GM23248 (cell line): ENCODE measurements at regions not wholly inside any gene's neighbourhood (a gene's known extent, or its start where the extent isn't known, plus 50 kb on each side); places are given as distances from the start of the nearest gene placed in this dataset.

ENCODE experiments used
- DNase-seq: peaks from one replicate; pipeline ENCODE4 v3.0.0-alpha.2; 2015
- H2AFZ ChIP-seq: fragments of 200-600 bp; sonication (generic); 2 replicates; pipeline ENCODE4 v1.6.1; 2016; ENCODE audit warnings: antibody characterized with exemption
- H3F3A ChIP-seq: fragments of 200-600 bp; sonication (generic); 2 replicates; pipeline ENCODE4 v1.6.1; 2016; ENCODE audit warnings: mild to moderate bottlenecking, antibody characterized with exemption, mixed run types; ENCODE audit not compliant: insufficient read depth
- H3K27ac ChIP-seq: fragments of 200-600 bp; sonication (generic); 2 replicates; pipeline ENCODE4 v1.5.1; 2016; ENCODE audit warnings: mild to moderate bottlenecking
- H3K27me3 ChIP-seq: fragments of 200-600 bp; sonication (generic); replicated peaks from 2 replicates; pipeline ENCODE4 v1.6.1; 2016; ENCODE audit warnings: mild to moderate bottlenecking; ENCODE audit not compliant: insufficient read depth
- H3K36me3 ChIP-seq: fragments of 200-600 bp; sonication (generic); 2 replicates; pipeline ENCODE4 v1.6.1; 2016; ENCODE audit warnings: low read depth, mild to moderate bottlenecking
- H3K4me1 ChIP-seq: fragments of 200-600 bp; sonication (generic); 2 replicates; pipeline ENCODE4 v1.6.1; 2016; ENCODE audit warnings: mild to moderate bottlenecking; ENCODE audit not compliant: insufficient read depth
- H3K4me2 ChIP-seq: fragments of 200-600 bp; sonication (generic); one replicate; pipeline ENCODE4 v1.6.1; 2016; ENCODE audit warnings: mild to moderate bottlenecking; ENCODE audit not compliant: unreplicated experiment
- H3K4me3 ChIP-seq: fragments of 200-600 bp; sonication (generic); 2 replicates; pipeline ENCODE4 v1.5.1; 2016; ENCODE audit warnings: mild to moderate bottlenecking
- H3K79me2 ChIP-seq: fragments of 200-600 bp; sonication (generic); 2 replicates; pipeline ENCODE4 v1.6.1; 2016; ENCODE audit warnings: mild to moderate bottlenecking; ENCODE audit not compliant: insufficient read depth
- H3K9ac ChIP-seq: fragments of 200-600 bp; sonication (generic); 2 replicates; pipeline ENCODE4 v1.6.1; 2016; ENCODE audit warnings: mild to moderate bottlenecking
- H3K9me2 ChIP-seq: fragments of 200-600 bp; sonication (generic); 2 replicates; pipeline ENCODE4 v1.6.1; 2016; ENCODE audit warnings: mixed run types, mild to moderate bottlenecking, moderate library complexity; ENCODE audit not compliant: insufficient read depth
- H3K9me3 ChIP-seq: fragments of 200-600 bp; sonication (generic); one replicate; pipeline ENCODE4 v1.6.1; 2017; ENCODE audit warnings: low read depth
- H4K20me1 ChIP-seq: fragments of 200-600 bp; sonication (generic); 2 replicates; pipeline ENCODE4 v1.6.0; 2016; ENCODE audit not compliant: insufficient read depth
- EZH2 ChIP-seq: fragments of 200-600 bp; sonication (generic); IDR thresholded peaks from 2 replicates; pipeline ENCODE4 v1.6.1; 2018; ENCODE audit warnings: antibody characterized with exemption, mild to moderate bottlenecking; ENCODE audit not compliant: insufficient read depth, poor library complexity, severe bottlenecking
- EZH2phosphoT487 ChIP-seq: fragments of 200-600 bp; sonication (generic); IDR thresholded peaks from 2 replicates; pipeline ENCODE4 v1.6.1; 2018; ENCODE audit warnings: antibody characterized with exemption, moderate library complexity, mild to moderate bottlenecking, low read depth; ENCODE audit not compliant: insufficient read depth
- WGBS, 2 experiments: methylation state at CpG; one replicate each; pipeline ENCODE4 v1.1.6; 2015 to 2017; ENCODE audit warnings: low lambda C conversion rate in 2 of 2, low coverage in 1 of 2; ENCODE audit errors: missing lambda C conversion rate in 2 of 2; 5-methylcytosine and 5-hydroxymethylcytosine counted together
- in situ Hi-C: fragments of 300-500 bp; cut with MboI; formaldehyde crosslinking; loops from 2 replicates; pipeline ENCODE4 v1.15.0; 2020

DNA sequence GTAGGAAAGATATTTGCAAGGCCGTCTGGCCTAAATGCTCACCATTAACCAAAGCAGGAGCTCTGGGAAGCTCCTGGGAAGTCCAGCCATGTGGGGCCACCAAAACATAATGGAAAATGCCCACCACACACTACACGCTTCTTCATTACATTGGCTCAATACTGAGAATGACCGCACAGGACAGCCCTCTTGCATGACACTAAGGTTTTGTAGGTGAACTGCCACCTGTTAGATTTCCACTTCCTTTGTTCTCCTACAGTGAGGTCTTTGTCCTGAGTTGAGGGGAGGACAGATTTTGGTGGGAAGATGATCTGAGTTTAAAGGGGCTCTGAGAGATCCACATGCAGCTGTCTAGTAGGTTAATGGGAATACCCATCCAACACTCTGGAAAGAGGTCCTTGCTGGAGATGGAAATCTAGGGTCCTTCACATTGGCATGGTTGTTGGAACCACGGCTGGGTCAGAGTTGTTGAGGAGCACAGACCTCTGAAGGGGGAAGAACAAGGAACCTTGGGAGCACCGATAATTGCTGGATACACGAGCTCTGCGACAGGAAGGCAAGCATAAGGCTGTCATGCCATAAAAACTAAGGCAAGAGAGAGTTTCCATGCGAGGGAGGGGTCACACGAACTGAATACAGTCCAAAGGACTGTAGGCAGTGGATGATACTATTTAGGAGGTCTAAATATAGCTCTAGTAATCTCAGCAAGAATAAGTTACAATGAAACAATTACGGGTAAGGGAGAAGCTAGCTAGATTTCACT is 105.5 kb upstream of the IRF2BP2 start:
- H3K36me3 ChIP-seq, result no peaks in the 10 kb centered on the region
- no peak overlapping the region for H3K4me2 ChIP-seq
- H3K9ac ChIP-seq, result no peak overlapping the region
- DNase-seq, result no peak
- 0 out of 2 replicates have a peak, but pooled peaks cover 3% of the 10 kb centered on the region for H3F3A ChIP-seq
- no peaks in the 10 kb centered on the region for H4K20me1 ChIP-seq
- H3K27ac ChIP-seq, result no peak overlapping the region
- H3K79me2 ChIP-seq, result no peaks in the 10 kb centered on the region
- no peaks in the 10 kb centered on the region for H3K27me3 ChIP-seq
- in situ Hi-C loops, result no loop called here
- no peak overlapping the region for H3K4me3 ChIP-seq
- H2AFZ ChIP-seq, result peak overlapping the region; percentile 54
- TF ChIP-seq EZH2 (no peak), EZH2phosphoT487 (no peak)
- no peaks in the 10 kb centered on the region for H3K9me2 ChIP-seq
- no peaks in the 10 kb centered on the region for H3K9me3 ChIP-seq
- WGBS, 2 experiments, result 57 to 60% methylated on average over 10 of the region's 10 CpGs
- no peaks in the 10 kb centered on the region for H3K4me1 ChIP-seq

GRCh38 chr1:234713859-234714258 is 103.9 kb upstream of the IRF2BP2 start:
- Histone ChIP-seq H3K79me2 (no peaks in the 10 kb centered on the region), H2AFZ (no peak overlapping the region), H3F3A (no peaks in the 10 kb centered on the region), H3K9ac (no peak overlapping the region), H3K4me2 (no peak overlapping the region), H3K9me2 (no peaks in the 10 kb centered on the region), H3K27ac (no peak overlapping the region), H3K4me3 (no peak overlapping the region), H3K9me3 (no peaks in the 10 kb centered on the region), H4K20me1 (no peaks in the 10 kb centered on the region), H3K4me1 (no peaks in the 10 kb centered on the region), H3K36me3 (no peaks in the 10 kb centered on the region), H3K27me3 (no peaks in the 10 kb centered on the region)
- in situ Hi-C loops, result no loop called here
- DNase-seq, result no peak
- WGBS, 2 experiments, result 92 to 94% methylated on average over 5 of the region's 5 CpGs
- no peak for TF ChIP-seq EZH2phosphoT487
- no peak for TF ChIP-seq EZH2

DNA sequence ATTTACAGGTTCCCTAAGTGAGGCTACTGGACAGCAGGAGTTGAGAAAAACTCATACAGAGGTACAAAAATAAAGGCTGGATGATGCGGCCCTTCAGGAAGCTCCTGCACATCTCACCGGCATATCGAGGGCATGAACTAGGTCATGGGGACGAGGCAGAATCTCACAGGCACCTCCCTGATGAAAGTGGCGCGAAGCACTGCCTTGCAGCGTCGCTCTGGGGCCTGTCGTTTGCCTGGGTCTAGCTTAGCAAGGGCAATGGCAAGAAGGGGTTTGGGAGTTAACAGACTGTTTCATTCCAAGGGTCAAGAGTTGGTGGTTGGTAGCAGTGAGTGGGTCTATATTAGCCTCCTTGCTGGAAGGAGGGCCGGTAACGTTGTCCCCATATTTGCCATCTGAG is 103.5 kb upstream of the IRF2BP2 start:
- no peaks in the 10 kb centered on the region for H3K36me3 ChIP-seq
- H3K27me3 ChIP-seq, result no peaks in the 10 kb centered on the region
- H3F3A ChIP-seq, result no peaks in the 10 kb centered on the region
- no peak overlapping the region for H3K4me2 ChIP-seq
- H3K27ac ChIP-seq, result no peak overlapping the region
- no peak overlapping the region for H3K9ac ChIP-seq
- no peak for TF ChIP-seq EZH2
- H4K20me1 ChIP-seq, result no peaks in the 10 kb centered on the region
- in situ Hi-C loops, result no loop called here
- 97 to 98% methylated on average over 11 of the region's 11 CpGs for WGBS, 2 experiments
- no peak overlapping the region for H3K4me3 ChIP-seq
- no peak for DNase-seq
- no peaks in the 10 kb centered on the region for H3K4me1 ChIP-seq
- H3K9me2 ChIP-seq, result no peaks in the 10 kb centered on the region
- H3K9me3 ChIP-seq, result no peaks in the 10 kb centered on the region
- no peaks in the 10 kb centered on the region for H3K79me2 ChIP-seq
- H2AFZ ChIP-seq, result no peak overlapping the region

GRCh38 chr1:234712891-234713305 is 102.9 kb upstream of the IRF2BP2 start:
- Histone ChIP-seq H3K36me3 (no peaks in the 10 kb centered on the region), H3K4me1 (peaks cover 2% of the 10 kb centered on the region; the same call in 1 of the 2 replicates), H3K27me3 (no peaks in the 10 kb centered on the region), H3F3A (no peaks in the 10 kb centered on the region), H3K9ac (no peak overlapping the region), H3K27ac (no peak overlapping the region), H3K9me3 (no peaks in the 10 kb centered on the region), H3K4me2 (no peak overlapping the region), H3K79me2 (no peaks in the 10 kb centered on the region), H3K9me2 (no peaks in the 10 kb centered on the region), H2AFZ (no peak overlapping the region), H3K4me3 (no peak overlapping the region), H4K20me1 (no peaks in the 10 kb centered on the region)
- no peak for TF ChIP-seq EZH2
- no peak for TF ChIP-seq EZH2phosphoT487
- in situ Hi-C loops, result no loop called here
- WGBS, 2 experiments, result 96 to 97% methylated on average over 5 of the region's 5 CpGs
- DNase-seq, result no peak
